Right hindlimb (tissue), 1 donor: ENCODE measurements at regions not wholly inside any gene's neighbourhood (a gene's known extent, or its start where the extent isn't known, plus 50 kb on each side); places are given as distances from the start of the nearest gene placed in this dataset.
A peak's percentile ranks its signal among the peaks of the same experiment; 100 is the strongest.
"Not testable (repeated sequence)": the region's sequence is repeated elsewhere in the genome, so short reads cannot be mapped to it uniquely, and the experiment has no call there.

Source experiments
- DNase-seq: peaks from one replicate; pipeline ENCODE4 v3.0.0-alpha.2; 2018

- DNase-seq: no peak
These were observed 307.3 kb downstream of the RAPGEF2 start for GRCh38 chr4:159410076-159410777.

DNA sequence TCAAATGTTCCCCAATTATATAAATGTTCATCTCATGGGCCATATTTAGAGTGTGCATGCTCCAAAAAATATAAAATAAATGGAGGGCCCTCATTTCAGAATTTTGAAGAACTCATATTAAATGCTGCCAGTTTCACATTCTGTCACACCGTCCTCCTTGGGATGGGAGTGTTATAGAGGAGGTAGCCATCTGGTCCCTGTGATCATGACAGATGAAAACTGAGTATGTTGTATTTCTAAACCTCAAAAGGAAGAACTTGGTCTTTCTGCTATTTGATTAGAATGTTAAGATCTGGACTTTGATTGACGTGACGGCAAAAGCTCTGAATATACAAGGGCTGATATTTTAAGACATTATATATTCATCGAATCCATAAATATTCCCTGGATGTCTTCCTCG, 308.0 kb downstream of the RAPGEF2 start:
- DNase-seq: no peak

DNA sequence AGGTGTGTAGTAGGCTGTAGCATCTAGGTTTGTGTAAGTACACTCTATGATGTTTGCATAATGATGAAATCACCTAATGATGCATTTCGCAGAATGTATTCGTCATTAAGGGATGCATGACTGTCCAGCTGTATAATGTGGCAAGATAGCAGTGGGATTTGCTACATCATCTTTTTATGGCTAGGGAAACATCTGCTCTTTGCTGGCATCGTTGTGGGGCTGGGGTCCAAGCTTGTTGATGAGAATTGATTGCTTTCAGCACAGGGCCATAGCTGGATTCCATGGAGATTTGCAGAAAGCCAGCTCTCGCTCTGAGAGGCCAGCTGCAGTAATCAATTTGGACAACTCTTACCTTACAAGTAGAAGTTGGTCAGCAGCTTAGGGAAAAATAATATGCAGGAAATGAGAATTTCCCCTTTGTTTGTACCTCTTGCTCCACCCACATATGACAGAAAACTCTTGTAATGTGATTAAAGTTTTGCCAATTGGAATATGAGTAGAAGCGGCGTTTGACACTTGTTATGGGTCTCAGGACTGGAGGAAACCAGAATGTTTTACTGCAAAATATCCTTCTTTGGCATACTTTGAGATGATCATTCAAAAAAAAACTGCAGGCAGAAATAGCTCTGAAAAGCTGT, 310.5 kb downstream of the RAPGEF2 start:
- DNase-seq: peak; percentile 72

DNA sequence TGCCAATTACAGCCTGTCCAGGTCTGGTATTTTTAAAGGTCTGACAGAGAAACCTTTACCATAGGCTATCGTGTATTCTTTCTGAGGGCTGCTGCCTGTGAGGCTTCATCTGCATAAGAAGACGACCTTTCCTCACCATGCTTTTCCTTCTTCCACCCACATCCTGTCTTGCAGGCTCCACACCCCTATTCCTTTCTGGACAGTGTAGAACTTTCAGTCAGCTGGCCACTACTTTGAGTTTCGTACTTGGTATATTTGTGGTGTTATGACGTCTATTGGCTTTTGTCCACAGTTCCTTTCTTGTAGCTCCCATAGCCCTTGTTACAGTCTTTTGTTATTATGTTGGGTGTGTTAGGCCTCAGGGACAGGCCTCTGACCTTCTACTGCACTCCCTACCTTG, 311.4 kb downstream of the RAPGEF2 start:
- DNase-seq: no peak

- no peak for DNase-seq
These were observed 313.2 kb downstream of the RAPGEF2 start for GRCh38 chr4:159416073-159416472.

DNA sequence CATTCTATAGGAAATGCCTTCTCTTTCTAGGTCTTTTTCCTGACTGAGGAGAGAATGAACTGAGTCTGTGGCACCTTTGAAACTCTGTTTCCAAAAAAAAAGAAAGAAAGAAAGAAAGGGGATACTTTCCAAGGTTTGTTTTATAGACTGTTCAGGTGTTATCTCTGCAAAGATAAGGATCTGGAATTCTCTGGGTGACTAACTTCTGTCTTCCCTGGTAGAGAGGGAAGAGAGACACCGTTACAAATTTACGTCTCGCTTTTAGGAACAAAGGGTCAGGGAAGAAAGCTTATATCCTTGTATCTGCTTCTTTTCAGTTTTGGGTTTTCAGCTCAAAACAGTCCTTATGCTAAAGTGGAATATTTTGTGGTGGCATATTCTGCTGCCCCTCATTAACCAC, 314.1 kb downstream of the RAPGEF2 start:
- no peak for DNase-seq

GRCh38 chr4:159420162-159421057, 317.5 kb downstream of the RAPGEF2 start:
- DNase-seq: no peak

GRCh38 chr4:159421058-159421419, 318.2 kb downstream of the RAPGEF2 start:
- DNase-seq: not testable (repeated sequence)

- no peak for DNase-seq
These were observed 319.1 kb downstream of the RAPGEF2 start for GRCh38 chr4:159422019-159422418.

DNA sequence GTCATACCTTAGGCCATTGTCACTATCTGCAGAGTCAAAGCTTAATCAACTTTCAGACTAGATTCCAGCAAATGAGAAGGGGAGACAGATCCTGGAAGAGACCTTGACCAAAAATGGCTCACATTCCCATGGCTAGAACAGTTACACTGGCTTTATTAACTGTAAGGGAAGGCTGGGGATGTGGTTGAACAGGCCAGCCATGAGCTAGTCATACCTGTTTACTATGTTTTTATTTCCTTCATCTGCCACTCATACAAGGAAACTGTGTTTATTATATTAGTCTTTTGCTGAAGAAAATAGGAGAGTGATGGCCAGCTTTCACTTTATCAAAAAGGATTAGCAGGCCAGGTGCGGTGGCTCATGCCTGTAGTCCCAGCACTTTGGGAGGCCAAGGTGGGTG, 319.7 kb downstream of the RAPGEF2 start:
- DNase-seq: no peak

GRCh38 chr4:159425737-159426305, 322.9 kb downstream of the RAPGEF2 start:
- no peak for DNase-seq

DNA sequence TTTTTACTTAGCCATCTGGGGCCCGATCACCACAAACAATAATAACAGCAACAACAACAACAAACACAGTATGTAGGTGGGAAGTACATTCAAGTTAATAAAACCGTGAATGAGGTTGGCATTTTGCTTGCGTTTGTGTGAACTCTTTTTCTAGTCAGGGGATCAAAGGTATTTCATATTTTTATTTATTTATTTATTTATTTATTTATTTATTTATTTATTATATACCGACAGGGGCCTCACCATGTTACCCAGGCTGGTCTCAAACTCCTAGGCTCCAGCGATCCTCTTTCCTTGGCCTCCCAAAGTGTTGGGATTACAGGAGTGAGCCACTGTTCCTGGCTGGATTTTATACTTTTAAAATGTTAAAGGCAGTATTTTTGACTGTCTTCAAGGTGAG, 325.4 kb downstream of the RAPGEF2 start:
- no peak for DNase-seq

- peak; percentile 26 for DNase-seq
These were observed 326.3 kb downstream of the RAPGEF2 start for GRCh38 chr4:159428975-159429692.

- no peak for DNase-seq
These were observed 326.8 kb downstream of the RAPGEF2 start for GRCh38 chr4:159429693-159430035.

DNA sequence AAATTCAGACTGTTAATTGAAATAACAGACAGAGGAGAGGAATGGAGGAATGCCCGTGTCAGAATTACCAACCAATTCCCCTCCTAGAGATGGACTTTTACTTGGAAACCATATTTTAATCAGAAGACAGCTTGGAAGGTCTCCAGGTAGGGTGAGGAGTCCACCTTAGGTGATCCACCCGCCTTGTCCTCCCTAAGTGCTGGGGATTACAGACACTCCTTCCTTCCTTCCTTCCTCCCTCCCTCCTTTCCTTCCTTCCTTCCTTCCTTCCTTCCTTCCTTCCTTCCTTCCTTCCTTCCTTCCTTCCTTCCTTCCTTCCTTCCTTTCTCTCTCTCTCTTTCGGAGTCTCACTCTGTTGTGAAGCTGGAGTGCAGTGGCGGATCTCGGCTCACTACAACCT, 328.0 kb downstream of the RAPGEF2 start:
- no peak for DNase-seq

GRCh38 chr4:159432436-159432835, 329.6 kb downstream of the RAPGEF2 start:
- no peak for DNase-seq

DNA sequence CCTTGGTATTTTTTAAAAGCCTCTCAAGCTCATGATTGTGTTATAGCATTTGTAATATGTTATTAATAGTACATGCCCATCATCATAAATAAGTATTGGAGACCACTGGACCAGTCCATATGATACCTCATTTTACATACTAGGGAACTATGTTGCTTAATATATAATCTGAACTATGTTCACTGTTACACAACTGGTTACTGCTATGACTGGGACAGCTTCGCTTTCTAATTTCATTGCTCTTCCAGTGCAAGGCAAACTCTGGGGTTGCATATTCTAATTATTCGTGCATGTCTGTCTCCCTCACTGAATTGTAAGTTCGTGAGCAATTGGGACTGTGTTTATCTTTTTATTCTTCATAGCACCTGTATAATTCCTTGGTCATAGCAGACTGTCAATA, 330.5 kb downstream of the RAPGEF2 start:
- no peak for DNase-seq

DNA sequence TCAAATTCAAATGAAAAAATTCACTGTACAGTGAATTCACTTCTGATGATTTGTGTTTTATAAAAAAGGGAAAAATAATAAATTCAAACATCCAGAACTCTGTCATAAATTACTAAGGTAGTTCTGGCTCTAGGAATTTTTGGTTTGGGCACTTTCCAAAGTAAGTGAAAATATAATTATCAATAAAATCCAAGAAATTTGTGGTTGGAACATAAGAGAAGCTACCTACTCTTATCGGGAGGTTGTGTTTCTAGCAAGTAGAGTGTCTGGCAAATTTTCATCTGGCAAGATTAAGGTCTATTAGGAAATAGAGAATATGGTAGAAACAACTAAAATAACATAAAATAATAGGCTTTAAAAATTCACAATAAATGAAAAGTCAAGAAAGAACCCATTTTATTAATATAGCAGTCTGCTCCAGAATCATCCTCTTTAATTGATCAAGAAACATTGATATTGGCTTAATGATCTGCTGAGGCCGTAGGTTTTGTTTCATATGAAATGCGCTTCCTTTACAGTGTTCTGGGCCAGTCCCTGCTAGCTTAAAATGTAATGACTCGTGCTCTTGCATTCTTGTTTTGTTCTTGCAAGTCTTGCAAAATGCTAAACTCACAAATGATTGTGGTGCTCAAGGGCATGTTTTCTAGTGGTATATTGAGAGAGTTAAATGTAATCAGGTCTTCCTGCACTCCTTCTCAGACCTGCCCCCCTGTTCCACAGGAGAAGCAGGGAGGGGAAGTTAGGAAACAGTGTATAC, 331.4 kb downstream of the RAPGEF2 start:
- no peak for DNase-seq

GRCh38 chr4:159434871-159435241, 332.0 kb downstream of the RAPGEF2 start:
- DNase-seq: no peak

DNA sequence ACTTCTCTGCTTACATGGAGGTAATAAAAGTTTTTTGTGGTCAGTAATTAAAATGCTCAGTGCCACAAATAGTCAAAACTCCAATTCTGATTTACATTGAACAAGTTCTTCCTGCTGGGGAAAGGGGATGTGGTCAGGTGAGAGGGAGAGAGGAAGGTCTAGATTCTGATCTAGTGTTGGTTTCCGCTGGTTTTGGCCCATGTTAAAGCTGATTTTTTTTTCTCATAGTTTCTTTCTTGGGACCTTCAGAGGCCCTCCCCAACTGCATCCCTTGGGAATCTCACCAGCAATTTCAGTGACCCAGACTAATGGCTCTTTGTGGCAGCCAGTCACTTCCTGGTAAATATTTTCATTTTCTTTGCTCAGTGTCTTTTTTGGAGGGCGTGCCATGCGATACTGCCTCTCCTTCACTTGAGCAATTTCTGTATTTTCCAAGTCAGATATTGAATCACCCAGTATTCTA, 332.7 kb downstream of the RAPGEF2 start:
- no peak for DNase-seq

- DNase-seq: no peak
These were observed 341.1 kb downstream of the RAPGEF2 start for GRCh38 chr4:159443975-159444374.

GRCh38 chr4:159444678-159445077, 341.8 kb downstream of the RAPGEF2 start:
- no peak for DNase-seq
